Esophagus muscularis mucosa (tissue), 3 donors: ENCODE measurements at regions not wholly inside any gene's neighbourhood (a gene's known extent, or its start where the extent isn't known, plus 50 kb on each side); places are given as distances from the start of the nearest gene placed in this dataset.

Experiments
- POLR2A ChIP-seq: fragments of 450-650 bp; IDR thresholded peaks from one replicate; pipeline ENCODE4 v1.6.1; 2017; ENCODE audit warnings: antibody characterized with exemption, moderate library complexity, mild to moderate bottlenecking, low read depth
- TF ChIP-seq, protein P1 (sequence below), 3 experiments: fragments of 200-600 bp in 2 of 3; fragments of 450-650 bp in 1 of 3; sonication (generic) in 2 of 3; IDR thresholded peaks; one replicate each; pipeline ENCODE4 v1.5.1; 2017 to 2019; ENCODE audit warnings: antibody characterized with exemption in 3 of 3, mild to moderate bottlenecking in 2 of 3, moderate library complexity in 1 of 3

DNA sequence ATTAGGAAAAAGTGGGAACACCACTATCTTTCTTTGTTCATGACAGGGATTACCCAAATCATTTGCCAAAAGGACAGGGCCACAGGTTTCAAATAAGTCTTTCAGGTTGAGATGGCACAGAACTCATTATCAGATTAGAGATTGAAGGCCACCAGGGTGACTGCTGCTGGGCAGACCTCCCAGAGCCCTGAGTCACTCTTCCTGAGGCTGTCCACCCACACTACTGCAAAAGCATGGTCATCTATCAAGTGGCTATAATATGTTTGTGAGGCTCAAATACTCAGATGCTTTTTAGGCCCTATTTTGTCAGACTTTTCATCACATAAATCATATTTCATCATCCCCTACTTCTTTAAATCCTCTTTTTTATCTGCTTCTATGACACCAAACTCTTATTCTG is 155.3 kb upstream of the CCDC196 start:
- TF ChIP-seq, protein P1, sequence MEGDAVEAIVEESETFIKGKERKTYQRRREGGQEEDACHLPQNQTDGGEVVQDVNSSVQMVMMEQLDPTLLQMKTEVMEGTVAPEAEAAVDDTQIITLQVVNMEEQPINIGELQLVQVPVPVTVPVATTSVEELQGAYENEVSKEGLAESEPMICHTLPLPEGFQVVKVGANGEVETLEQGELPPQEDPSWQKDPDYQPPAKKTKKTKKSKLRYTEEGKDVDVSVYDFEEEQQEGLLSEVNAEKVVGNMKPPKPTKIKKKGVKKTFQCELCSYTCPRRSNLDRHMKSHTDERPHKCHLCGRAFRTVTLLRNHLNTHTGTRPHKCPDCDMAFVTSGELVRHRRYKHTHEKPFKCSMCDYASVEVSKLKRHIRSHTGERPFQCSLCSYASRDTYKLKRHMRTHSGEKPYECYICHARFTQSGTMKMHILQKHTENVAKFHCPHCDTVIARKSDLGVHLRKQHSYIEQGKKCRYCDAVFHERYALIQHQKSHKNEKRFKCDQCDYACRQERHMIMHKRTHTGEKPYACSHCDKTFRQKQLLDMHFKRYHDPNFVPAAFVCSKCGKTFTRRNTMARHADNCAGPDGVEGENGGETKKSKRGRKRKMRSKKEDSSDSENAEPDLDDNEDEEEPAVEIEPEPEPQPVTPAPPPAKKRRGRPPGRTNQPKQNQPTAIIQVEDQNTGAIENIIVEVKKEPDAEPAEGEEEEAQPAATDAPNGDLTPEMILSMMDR (IDR thresholded peaks at IDR 0.05): no peak
- no peak for TF ChIP-seq POLR2A
